Astrocyte (in vitro differentiated cells and primary cell): ENCODE measurements at regions not wholly inside any gene's neighbourhood (a gene's known extent, or its start where the extent isn't known, plus 50 kb on each side); places are given as distances from the start of the nearest gene placed in this dataset.

Source experiments
- EZH2 ChIP-seq: IDR thresholded peaks from 2 replicates; pipeline ENCODE4 v1.6.1; 2012; ENCODE audit warnings: mild to moderate bottlenecking, low read length, inconsistent platforms; ENCODE audit not compliant: insufficient read depth
- TF ChIP-seq, protein P1 (sequence below): IDR thresholded peaks from 2 replicates; pipeline ENCODE4 v1.5.1; 2011; ENCODE audit warnings: low read depth, mild to moderate bottlenecking, inconsistent platforms, low read length, moderate library complexity; ENCODE audit not compliant: insufficient read depth

DNA sequence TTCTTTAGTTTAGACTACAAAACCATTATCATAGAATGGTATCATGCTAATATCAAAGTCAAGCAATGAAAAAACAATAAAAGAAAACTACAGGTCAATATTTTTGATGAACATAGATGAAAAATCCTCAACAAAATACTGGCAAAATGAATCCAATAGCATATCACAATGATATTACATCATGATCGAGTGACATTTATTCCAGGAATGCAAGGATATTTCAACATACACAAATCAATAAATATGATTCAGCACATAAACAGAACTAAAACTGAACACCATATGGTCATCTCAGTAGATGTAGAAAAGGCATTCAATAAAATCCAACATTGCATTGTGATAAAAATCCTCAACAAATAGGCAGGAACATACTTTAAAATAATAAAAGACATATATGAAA lies 1657.7 kb downstream of the KCNT2 start:
- TF ChIP-seq, protein P1, sequence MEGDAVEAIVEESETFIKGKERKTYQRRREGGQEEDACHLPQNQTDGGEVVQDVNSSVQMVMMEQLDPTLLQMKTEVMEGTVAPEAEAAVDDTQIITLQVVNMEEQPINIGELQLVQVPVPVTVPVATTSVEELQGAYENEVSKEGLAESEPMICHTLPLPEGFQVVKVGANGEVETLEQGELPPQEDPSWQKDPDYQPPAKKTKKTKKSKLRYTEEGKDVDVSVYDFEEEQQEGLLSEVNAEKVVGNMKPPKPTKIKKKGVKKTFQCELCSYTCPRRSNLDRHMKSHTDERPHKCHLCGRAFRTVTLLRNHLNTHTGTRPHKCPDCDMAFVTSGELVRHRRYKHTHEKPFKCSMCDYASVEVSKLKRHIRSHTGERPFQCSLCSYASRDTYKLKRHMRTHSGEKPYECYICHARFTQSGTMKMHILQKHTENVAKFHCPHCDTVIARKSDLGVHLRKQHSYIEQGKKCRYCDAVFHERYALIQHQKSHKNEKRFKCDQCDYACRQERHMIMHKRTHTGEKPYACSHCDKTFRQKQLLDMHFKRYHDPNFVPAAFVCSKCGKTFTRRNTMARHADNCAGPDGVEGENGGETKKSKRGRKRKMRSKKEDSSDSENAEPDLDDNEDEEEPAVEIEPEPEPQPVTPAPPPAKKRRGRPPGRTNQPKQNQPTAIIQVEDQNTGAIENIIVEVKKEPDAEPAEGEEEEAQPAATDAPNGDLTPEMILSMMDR: no peak
- no peak for TF ChIP-seq EZH2
